ENCODE measurements at regions not wholly inside any gene's neighbourhood (a gene's known extent, or its start where the extent isn't known, plus 50 kb on each side); places are given as distances from the start of the nearest gene placed in this dataset.

DNA sequence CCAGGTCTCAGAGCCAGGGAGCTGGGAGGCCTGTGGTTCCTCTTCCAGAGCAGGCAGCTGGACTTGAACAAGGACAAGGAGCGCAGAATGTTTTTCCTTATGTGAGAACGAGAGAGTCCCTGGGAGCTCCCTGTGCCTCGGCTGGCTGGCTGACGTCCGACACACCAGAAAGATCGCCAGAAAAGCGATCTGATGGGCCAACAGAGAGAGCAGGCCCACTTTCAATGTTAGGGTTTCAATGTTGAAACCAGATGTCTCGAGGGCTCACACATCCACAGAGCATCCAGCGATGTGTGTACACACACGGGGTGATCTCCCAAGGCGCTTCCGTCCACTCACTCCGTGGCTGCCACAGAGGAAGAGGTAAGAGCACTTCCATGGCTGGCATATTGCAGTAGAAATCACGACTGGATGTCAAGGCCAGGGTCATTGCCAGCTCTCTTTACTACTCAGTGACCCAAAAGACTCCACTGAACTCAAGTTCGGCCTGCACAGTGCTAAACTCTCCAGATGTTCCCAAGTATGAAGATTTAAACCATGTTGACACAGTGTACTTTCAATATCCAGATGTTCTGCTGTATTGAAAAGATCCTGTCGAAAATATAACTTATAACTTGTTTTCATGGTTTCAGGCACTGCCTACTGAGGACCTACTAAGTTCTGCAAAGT is 70.8 kb upstream of the FOXC1 start:
- no peaks in the 10 kb centered on the region for H3K4me1 Mint-ChIP-seq
- H3K9me3 Mint-ChIP-seq = peaks cover 7 to 14% of the 10 kb centered on the region in 2 donors
- no peak overlapping the region for H3K27ac Mint-ChIP-seq
- H3K27me3 Mint-ChIP-seq = peaks cover 17 to 21% of the 10 kb centered on the region in 2 donors
- no peak for ATAC-seq (replicated peaks)
- no peaks in the 10 kb centered on the region for H3K36me3 Mint-ChIP-seq
- H3K4me3 Mint-ChIP-seq = no peak overlapping the region
- no peak for DNase-seq

DNA sequence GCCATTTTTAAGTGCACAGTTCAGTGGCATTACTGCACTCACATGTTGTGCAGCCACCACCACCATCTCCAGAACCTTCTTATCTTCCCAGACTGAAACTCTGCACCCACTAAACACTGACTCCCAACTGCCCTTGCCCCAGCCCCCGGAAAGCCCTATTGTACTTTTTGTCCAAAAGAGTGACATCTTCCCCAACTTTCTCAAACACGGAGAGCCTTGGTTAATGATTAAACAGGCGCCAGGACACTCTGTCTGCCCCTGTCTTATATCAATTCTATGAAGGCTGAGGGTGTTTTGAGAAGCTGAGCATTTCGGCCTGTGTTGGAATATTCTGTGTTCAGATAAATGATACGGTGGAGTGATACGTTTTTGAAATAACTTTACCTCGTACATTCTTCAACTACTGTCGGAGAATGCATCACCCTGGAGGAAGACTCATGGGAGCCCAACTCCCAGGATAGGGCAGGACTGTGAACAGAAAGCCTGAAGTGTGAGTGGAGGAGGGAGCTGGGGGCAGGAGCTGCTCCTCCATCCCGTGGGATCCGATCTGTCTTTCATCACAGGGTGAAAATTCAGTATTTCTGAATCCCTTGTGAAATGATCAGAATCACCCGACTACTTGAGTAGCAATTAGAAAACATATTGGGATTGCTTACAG is 68.7 kb upstream of the FOXC1 start:
- no peak overlapping the region for H3K27ac Mint-ChIP-seq

DNA sequence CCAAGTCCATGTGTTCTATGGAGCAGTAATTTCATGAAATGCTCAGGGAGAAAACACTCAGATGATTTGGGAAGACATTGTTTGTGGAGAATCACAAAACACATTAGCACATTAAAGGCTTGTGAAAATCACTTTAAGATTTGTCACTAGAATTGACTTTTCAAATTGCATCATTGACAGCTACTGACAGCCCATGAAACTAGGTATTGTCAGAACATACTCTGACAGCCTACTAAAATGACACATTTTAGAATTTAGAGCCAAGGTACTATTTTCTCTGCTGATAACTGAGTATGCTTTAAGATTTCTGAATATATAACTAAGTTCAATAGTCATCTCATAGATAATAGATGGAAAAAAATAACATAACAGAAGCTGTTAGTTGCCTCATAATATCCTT is 67.4 kb upstream of the FOXC1 start:
- no peaks in the 10 kb centered on the region for H3K36me3 Mint-ChIP-seq
- H3K4me3 Mint-ChIP-seq = no peak overlapping the region
- ATAC-seq (replicated peaks) = no peak
- peaks cover 10 to 22% of the 10 kb centered on the region in 2 donors for H3K9me3 Mint-ChIP-seq
- no peaks in the 10 kb centered on the region for H3K4me1 Mint-ChIP-seq
- DNase-seq = no peak
- H3K27ac Mint-ChIP-seq = no peak overlapping the region
- peaks cover 13 to 18% of the 10 kb centered on the region in 2 donors for H3K27me3 Mint-ChIP-seq

More for the DNA sequence above, 68.7 kb upstream of the FOXC1 start:
- Mint-ChIP-seq H3K27me3 (peaks cover 22 to 24% of the 10 kb centered on the region in 2 donors), H3K4me3 (no peak overlapping the region), H3K4me1 (no peaks in the 10 kb centered on the region), H3K36me3 (no peaks in the 10 kb centered on the region), H3K9me3 (peaks cover 10 to 21% of the 10 kb centered on the region in 2 donors)
- ATAC-seq (replicated peaks) (no peak), DNase-seq (no peak)

DNA sequence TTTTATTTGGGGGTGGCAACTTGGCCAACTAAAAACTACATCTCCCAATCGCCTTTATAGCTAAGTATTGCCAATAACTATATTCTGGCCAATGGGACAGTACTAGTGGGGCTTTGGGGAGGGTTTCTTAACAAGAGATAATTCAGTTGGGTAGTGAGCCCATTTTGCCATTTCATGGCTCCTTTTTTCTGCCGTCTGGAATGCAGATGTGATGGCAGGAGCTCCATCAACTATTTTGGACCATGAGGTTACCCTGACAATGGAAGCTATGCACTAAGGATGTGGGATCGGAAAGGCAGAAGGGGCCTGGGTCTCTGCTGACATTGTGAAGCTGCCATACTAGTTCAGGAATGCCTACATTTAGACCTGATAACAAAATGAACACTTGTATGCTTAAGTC is 67.0 kb upstream of the FOXC1 start:
- Mint-ChIP-seq H3K27me3 (peaks cover 12 to 18% of the 10 kb centered on the region in 2 donors), H3K4me3 (no peak overlapping the region), H3K4me1 (no peaks in the 10 kb centered on the region), H3K9me3 (peaks cover 10 to 22% of the 10 kb centered on the region in 2 donors), H3K27ac (no peak overlapping the region), H3K36me3 (no peaks in the 10 kb centered on the region)
- ATAC-seq (replicated peaks) = no peak
- DNase-seq = no peak

DNA sequence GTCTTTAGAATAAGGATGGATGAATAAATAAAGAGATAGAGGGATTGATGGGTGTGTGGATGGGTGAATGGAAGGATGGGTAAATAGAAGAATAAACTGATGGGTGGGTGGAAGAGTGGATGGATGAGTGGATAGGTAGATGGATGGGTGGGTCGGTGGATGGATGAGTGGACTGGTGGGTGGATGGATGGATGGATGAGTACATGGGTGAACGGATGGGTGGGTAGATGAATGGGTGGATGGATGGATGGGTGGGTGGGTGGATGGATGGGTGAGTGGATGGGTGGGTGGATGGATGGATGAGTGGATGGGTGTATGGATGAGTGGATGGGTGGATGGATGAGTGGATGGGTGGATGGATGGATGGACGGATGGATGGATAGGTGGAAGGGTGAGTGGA is 65.7 kb upstream of the FOXC1 start:
- Mint-ChIP-seq H3K36me3 (no peaks in the 10 kb centered on the region), H3K9me3 (peaks cover 10 to 22% of the 10 kb centered on the region in 2 donors), H3K4me1 (no peaks in the 10 kb centered on the region), H3K27ac (no peak overlapping the region), H3K4me3 (no peak overlapping the region), H3K27me3 (peaks cover 12 to 18% of the 10 kb centered on the region in 2 donors)
- DNase-seq = no peak
- no peak for ATAC-seq (replicated peaks)

DNA sequence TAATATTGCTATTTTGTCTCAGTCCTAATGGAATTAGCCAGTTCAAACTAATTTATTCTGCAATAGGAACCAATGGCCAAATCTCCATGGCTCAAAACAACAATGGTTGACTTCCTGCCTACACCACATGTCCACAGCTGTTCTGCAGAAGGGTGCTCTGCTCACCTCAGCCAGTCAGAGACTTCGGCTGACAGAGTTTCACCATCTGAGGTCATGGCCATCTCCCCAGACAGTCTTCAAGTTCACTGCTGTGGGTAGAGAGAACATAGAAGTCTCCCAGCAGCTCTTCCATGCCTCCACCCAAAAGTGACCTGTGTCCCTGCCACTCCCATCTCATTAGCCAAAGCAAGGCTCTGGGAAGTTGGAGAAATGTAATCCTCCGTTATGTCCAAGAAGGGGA is 65.1 kb upstream of the FOXC1 start:
- Mint-ChIP-seq H3K4me1 (no peaks in the 10 kb centered on the region), H3K4me3 (no peak overlapping the region), H3K36me3 (no peaks in the 10 kb centered on the region), H3K27ac (no peak overlapping the region), H3K27me3 (peaks cover 12 to 18% of the 10 kb centered on the region in 2 donors), H3K9me3 (peaks cover 10 to 22% of the 10 kb centered on the region in 2 donors)
- DNase-seq (no peak), ATAC-seq (replicated peaks) (no peak)

DNA sequence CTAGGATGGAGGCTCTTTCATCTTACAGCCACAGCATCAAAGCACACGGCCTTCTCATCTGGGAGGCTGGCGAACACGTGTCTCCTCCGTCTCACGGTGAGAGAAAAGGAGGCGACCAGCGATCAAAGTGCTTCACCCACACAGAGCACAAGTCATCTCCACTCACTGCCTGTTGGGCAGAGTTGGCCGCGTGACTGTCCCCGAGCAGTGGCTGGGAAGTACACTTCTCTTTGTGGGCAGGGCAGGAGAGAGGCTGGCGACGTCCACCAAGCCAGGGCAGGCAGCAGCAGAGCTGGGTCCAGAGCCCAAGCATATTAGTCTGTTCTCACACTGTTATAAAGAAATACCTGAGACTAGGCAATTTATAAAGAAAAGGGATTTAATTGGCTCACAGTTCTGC is 64.1 kb upstream of the FOXC1 start:
- peaks cover 10 to 22% of the 10 kb centered on the region in 2 donors for H3K9me3 Mint-ChIP-seq
- H3K36me3 Mint-ChIP-seq = no peaks in the 10 kb centered on the region
- ATAC-seq (replicated peaks) = no peak
- H3K27me3 Mint-ChIP-seq = peaks cover 12 to 18% of the 10 kb centered on the region in 2 donors
- H3K27ac Mint-ChIP-seq = no peak overlapping the region
- no peaks in the 10 kb centered on the region for H3K4me1 Mint-ChIP-seq
- no peak for DNase-seq
- H3K4me3 Mint-ChIP-seq = no peak overlapping the region

DNA sequence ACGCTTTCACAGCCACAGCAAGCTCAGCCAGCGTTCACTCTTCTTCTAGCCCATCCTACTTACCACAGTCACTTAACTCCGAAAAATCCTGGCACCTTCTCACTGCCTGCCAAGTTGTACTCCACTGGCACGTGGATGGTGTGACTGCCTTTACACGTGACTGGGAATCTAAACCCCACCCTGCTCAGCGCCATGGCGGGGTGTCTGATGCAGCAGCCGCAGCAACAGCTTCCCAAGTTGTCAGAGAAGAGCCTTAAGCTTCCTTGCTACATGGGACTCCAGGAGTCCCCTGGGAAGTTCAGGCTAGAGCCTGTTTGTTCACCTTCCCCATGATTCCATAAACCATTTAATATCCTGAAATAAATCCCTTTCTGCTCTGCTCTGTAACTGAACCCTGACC is 61.9 kb upstream of the FOXC1 start:
- Mint-ChIP-seq H3K4me3 (no peak overlapping the region), H3K27me3 (peaks cover 17 to 20% of the 10 kb centered on the region in 2 donors), H3K27ac (no peak overlapping the region), H3K9me3 (peaks cover 9 to 17% of the 10 kb centered on the region in 2 donors), H3K4me1 (no peaks in the 10 kb centered on the region), H3K36me3 (no peaks in the 10 kb centered on the region)
- no peak for DNase-seq
- no peak for ATAC-seq (replicated peaks)

DNA sequence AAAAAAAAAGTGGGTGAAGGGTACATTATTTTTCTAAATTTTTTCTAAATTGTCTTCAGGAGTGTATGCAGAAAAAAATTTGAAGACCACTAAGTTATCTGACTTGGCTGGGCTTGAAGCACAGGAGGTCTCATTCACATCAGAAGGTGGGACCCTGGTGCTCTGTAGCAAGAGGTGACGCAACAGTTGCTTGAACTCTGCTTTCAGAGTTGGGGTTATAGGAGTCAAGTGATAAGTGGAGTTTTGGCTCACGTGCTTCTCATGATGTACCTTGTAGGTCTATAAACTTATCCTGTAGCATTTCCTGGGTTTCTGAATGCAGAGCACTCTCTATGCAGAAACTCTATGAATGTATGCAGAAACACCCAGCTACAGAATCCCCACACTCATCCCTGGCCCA is 58.5 kb upstream of the FOXC1 start:
- H3K27me3 Mint-ChIP-seq = peaks cover 27 to 36% of the 10 kb centered on the region in 2 donors

DNA sequence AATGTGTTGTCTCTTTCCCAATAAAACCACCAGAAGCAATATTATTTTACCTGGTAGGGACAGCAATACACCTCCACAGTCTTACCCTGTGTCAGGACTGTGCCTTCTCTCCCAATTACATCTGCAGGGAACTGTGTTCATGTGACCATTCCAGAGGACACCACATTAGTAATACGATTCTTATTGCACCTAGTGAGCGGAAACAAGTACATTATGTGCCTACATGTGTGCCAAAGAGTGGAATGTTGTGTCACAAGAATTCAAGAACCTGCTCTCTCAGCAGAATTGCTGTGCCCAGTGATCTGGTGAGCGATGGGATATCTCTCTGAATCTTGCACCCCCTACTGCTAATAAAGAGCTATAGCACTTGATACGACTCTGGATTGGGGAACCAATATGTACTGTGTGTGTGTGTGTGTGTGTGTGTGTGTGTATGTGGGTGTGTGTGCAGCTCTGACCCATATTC is 57.4 kb upstream of the FOXC1 start:
- Mint-ChIP-seq H3K4me1 (peaks cover 6 to 14% of the 10 kb centered on the region in 2 donors), H3K27me3 (peaks cover 34 to 46% of the 10 kb centered on the region in 2 donors), H3K36me3 (no peaks in the 10 kb centered on the region), H3K4me3 (no peak overlapping the region), H3K9me3 (peaks cover 3 to 4% of the 10 kb centered on the region in 2 donors), H3K27ac (no peak overlapping the region)
- no peak for ATAC-seq (replicated peaks)
- DNase-seq = no peak

More for the DNA sequence above, 58.5 kb upstream of the FOXC1 start:
- Mint-ChIP-seq H3K4me1 (peaks cover 6 to 14% of the 10 kb centered on the region in 2 donors), H3K36me3 (no peaks in the 10 kb centered on the region), H3K4me3 (no peak overlapping the region), H3K27ac (no peak overlapping the region), H3K9me3 (peaks cover 3 to 4% of the 10 kb centered on the region in 2 donors)
- ATAC-seq (replicated peaks) (no peak), DNase-seq (no peak)

DNA sequence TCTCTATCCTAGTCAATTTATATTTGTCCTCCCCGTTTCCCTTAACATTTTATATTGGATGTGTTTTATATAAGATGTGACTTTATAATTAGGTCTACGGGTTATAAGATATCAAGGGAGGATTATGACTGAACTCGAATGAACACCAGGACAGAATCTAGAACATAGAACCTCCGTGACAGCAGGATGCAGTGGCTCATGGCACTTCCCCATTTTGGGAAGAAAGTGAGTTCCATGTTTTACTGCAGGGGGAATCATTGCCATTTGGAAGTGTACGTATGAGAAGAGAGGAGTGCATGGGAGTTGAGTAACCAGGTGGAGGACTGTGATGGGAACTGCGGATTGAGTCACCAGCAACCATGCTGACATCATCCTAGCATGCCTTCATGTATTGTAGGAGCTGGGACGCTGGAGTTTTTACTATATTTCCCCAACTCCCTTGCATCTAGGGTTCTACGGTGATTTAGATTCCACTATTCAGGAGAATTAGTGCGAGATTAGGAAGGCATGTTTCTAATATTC is 56.1 kb upstream of the FOXC1 start:
- DNase-seq = no peak
- Mint-ChIP-seq H3K27ac (no peak overlapping the region), H3K36me3 (no peaks in the 10 kb centered on the region), H3K4me3 (peak overlapping the region in 1 of 2 donors; percentile 87), H3K9me3 (peaks cover 3 to 4% of the 10 kb centered on the region in 2 donors), H3K4me1 (peaks cover 6 to 14% of the 10 kb centered on the region in 2 donors), H3K27me3 (peaks cover 40 to 49% of the 10 kb centered on the region in 2 donors)
- no peak for ATAC-seq (replicated peaks)

DNA sequence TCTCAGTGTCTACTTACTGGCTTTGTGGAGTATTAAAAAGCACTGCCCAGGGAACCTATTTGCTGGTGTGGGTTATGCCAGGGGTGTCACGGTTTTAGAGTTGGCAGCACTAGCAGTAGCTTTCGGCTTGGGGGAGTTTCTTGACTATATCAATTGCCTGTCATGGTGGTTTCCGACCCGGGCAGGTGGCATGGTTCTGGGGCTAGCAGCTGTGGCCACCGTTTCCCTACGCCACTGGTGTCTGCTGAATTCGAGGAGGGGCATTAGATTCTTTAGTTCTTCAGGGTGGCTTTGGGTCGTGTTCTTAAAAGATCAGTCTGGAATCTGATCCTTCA is 55.6 kb upstream of the FOXC1 start:
- H3K4me1 Mint-ChIP-seq = peaks cover 6 to 14% of the 10 kb centered on the region in 2 donors
- no peak overlapping the region for H3K27ac Mint-ChIP-seq
- peak overlapping the region; percentile 25 to 87 for H3K4me3 Mint-ChIP-seq
- H3K27me3 Mint-ChIP-seq = peaks cover 41 to 51% of the 10 kb centered on the region in 2 donors
- H3K36me3 Mint-ChIP-seq = no peaks in the 10 kb centered on the region
- no peak for DNase-seq
- H3K9me3 Mint-ChIP-seq = peaks cover 3 to 4% of the 10 kb centered on the region in 2 donors
- ATAC-seq (replicated peaks) = peak in 1 of 2 donors; percentile 39

DNA sequence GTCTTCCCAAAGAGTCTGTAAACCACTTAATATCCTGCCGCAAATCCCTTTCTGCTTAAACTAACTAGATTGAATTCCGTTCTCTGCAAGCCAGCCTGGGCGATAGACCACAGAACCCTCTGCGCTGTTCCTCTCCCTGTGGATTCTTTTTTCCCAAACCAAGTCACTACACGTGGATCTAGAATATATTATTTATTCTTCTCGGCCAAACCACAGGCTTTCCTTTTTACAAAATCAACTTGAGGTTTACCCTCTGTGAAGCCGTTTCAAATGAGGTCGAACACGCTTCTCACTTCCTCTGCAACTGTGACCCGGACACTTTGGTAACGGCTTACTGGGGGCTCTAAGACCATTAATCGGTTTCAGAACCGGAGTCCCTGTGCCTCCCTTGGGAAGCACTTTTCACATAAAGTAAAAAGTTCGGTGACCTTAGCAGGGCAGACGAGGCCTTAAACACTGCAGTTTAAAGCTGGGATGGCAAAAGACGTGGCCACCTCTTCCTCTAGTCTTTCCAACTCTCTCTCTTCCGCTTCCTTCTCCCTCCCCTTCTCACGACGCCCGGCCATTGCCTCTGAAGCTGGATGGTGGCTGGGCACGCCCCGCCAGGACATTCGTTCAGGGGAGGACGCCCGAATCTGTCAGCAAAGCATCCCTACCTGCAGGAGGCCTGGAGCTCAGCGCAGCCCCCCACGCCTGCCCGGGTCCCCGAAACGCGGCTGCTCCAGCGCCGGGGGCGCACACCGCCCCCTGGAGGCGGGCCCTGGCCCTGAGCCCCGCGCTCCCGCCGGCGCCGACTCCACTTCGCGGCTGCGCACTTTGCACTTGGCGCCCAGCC is 55.0 kb upstream of the FOXC1 start:
- DNase-seq = peak; percentile 39
- Mint-ChIP-seq H3K4me3 (peak overlapping the region; percentile 83 to 87), H3K4me1 (peaks cover 6 to 14% of the 10 kb centered on the region in 2 donors), H3K36me3 (no peaks in the 10 kb centered on the region), H3K9me3 (peaks cover 3 to 4% of the 10 kb centered on the region in 2 donors), H3K27me3 (peaks cover 46 to 56% of the 10 kb centered on the region in 2 donors), H3K27ac (peak overlapping the region; percentile 89)
- ATAC-seq (replicated peaks) = peak; percentile 81 to 85

DNA sequence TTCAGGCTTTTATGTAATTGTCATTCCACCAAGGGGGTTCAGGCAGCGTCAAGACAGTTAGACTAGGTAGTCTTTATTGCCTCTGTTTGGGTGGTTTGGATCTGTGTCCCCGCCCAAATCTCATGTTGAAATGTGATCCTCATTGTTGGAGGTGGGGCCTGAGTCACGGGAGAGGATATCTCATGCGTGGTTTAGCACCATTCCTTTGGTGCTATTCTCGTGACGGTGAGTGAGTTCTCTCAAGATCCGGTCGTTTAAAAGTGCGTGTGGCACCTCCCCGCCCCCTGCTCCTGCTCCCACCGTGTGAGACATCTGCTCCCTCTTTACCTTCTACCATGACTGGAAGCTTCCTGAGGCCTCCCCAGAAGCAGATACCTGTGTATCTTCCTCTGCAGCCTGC is 51.3 kb upstream of the FOXC1 start:
- H3K27me3 Mint-ChIP-seq = peaks cover 42 to 68% of the 10 kb centered on the region in 2 donors
- no peaks in the 10 kb centered on the region for H3K36me3 Mint-ChIP-seq
- ATAC-seq (replicated peaks) = no peak
- no peak for DNase-seq
- no peak overlapping the region for H3K4me3 Mint-ChIP-seq
- peaks cover 6 to 14% of the 10 kb centered on the region in 2 donors for H3K4me1 Mint-ChIP-seq
- no peak overlapping the region for H3K27ac Mint-ChIP-seq
- peaks cover 3 to 4% of the 10 kb centered on the region in 2 donors for H3K9me3 Mint-ChIP-seq
